ENCODE measurements at regions not wholly inside any gene's neighbourhood (a gene's known extent, or its start where the extent isn't known, plus 50 kb on each side); places are given as distances from the start of the nearest gene placed in this dataset.
"Not testable (repeated sequence)": the region's sequence is repeated elsewhere in the genome, so short reads cannot be mapped to it uniquely, and the experiment has no call there.

DNA sequence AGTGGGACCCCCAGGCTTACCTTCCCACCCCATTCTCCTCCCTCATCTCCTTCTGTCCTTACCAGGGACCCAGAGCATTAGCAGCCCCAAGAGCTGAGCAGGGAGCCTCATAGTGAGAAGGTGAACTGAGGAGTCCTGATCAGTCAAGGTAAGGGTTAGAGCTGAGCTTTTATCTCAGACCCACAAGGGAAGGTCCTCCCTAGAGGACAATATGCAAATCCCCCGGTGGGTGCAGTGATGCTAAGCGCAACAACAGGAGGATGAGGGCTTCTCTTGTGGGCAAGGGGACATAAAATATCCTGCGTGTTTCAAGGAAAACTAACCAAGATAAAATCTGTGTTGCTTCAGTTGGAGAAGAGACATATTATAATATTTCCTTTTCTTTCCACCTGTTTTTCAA, 505.2 kb downstream of the RPIA start:
- not testable (repeated sequence) for FAIRE-seq; DNase-seq (ENCODE audit: low spot score in 2 of 2)

- not testable (repeated sequence) for FAIRE-seq; DNase-seq (ENCODE audit: low spot score in 2 of 2)
These were observed 506.6 kb downstream of the RPIA start for GRCh38 chr2:89198026-89198425.

DNA sequence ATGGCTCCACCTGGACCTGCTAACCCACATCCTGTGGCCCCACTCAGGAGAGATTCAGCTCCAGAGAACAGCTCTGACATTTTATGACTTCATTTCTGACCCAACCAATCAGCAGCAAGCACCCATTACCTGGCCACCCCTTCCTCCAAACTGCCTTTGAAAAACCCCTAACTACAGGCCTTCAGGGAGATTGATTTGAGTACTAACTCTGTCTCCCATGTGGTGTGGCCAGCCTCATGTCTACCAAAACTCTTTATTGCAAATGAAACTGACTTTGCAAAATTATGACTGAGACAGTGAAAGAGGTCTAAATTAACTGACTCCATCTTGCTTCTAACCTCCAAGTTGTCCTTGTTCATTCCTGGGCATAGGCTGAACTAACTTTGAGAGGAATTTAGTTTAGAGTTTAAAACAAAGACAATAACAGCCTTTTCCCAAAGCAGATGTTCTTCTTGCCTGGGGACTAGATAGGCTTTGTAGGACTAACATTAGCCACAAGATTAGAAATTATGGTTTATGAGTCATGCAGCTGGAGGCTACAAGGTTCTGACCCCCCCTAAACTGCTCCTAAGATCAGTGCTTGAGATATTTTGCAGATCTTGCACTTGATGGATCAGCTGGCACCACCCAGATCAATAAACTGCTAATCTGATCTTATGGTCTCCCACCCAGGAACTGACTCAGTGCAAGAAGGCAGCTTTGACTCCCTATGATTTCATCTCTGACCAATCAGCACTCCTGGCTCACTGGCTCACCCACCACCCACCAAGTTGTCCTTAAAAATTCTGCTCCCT, 508.2 kb downstream of the RPIA start:
- not testable (repeated sequence) for DNase-seq (ENCODE audit: low spot score in 2 of 2)

GRCh38 chr2:89200247-89200527, 508.7 kb downstream of the RPIA start:
- DNase-seq (ENCODE audit: low spot score in 2 of 2); FAIRE-seq: not testable (repeated sequence)

More for the DNA sequence above, 508.2 kb downstream of the RPIA start:
- FAIRE-seq = not testable (repeated sequence)

DNA sequence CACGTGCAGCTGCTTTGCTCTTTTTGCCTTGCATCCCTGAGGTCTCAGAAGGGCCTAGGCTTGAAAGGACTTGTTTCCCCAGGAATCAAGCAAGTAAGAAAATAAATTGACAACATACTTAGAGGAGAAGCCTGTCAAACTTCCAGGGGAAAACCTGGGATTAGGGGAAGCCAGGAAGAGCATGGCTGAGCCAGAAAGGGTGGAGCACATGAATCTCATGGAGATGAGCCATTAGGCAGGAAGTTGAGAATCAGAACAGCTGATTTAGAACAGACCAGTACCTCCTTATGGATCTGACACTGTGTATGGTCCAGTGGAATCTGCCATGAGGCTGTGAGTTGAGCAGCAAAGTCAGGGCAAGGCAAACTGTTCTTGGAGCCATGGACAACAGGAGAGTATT, 511.0 kb downstream of the RPIA start:
- not testable (repeated sequence) for FAIRE-seq; DNase-seq (ENCODE audit: low spot score in 2 of 2)

DNA sequence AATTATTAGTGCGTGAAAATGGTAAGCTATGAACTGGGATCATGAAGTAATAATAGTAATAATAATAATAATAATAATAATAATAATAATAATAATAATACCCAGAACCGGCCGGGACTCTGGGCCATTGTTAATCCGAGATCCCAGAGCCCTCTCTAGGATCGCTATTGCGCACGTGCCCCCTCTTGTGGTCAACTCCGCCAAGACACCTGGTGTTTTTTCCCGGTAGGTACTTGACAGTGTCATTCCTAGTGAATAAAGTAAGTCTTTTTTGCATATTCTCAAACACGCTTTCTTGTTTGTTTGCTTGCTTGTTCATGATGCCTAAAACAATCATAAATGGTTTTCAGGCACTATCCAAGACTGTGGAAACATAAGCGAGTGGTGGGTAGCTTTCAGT, 513.7 kb downstream of the RPIA start:
- not testable (repeated sequence) for DNase-seq (ENCODE audit: low spot score in 2 of 2); FAIRE-seq

GRCh38 chr2:89208144-89208932, 516.9 kb downstream of the RPIA start:
- DNase-seq (ENCODE audit: low spot score in 2 of 2) = not testable (repeated sequence)

GRCh38 chr2:89213151-89213550, 521.7 kb downstream of the RPIA start:
- not testable (repeated sequence) for DNase-seq (ENCODE audit: low spot score in 2 of 2); FAIRE-seq

More at GRCh38 chr2:89208144-89208932, 516.9 kb downstream of the RPIA start:
- FAIRE-seq = not testable (repeated sequence)

- DNase-seq (ENCODE audit: low spot score in 2 of 2); FAIRE-seq: not testable (repeated sequence)
These were observed 522.3 kb downstream of the RPIA start for GRCh38 chr2:89213811-89214210.

DNA sequence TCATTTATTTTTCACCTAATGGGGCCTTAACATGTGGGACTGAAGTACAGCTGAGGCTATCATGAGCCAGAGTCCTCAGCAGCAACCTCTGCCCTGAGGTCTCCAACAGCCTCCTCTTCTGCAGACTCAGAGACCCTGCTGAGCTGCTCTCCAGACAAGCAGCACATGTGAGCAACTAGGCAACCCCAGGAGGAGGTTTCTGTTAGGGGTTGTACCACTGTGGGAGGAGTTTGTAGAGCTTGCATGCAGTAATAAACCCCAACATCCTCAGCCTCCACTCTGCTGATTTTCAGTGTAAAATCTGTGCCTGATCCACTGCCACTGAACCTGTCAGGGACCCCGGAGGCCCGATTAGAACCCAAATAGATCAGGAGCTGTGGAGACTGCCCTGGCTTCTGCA, 530.0 kb downstream of the RPIA start:
- not testable (repeated sequence) for FAIRE-seq

GRCh38 chr2:89222063-89222732, 530.7 kb downstream of the RPIA start:
- not testable (repeated sequence) for DNase-seq (ENCODE audit: low spot score in 2 of 2); FAIRE-seq

More for the DNA sequence above, 530.0 kb downstream of the RPIA start:
- not testable (repeated sequence) for DNase-seq (ENCODE audit: low spot score in 2 of 2)

- FAIRE-seq; DNase-seq (ENCODE audit: low spot score in 2 of 2): not testable (repeated sequence)
These were observed 533.3 kb downstream of the RPIA start for GRCh38 chr2:89224803-89225202.

DNA sequence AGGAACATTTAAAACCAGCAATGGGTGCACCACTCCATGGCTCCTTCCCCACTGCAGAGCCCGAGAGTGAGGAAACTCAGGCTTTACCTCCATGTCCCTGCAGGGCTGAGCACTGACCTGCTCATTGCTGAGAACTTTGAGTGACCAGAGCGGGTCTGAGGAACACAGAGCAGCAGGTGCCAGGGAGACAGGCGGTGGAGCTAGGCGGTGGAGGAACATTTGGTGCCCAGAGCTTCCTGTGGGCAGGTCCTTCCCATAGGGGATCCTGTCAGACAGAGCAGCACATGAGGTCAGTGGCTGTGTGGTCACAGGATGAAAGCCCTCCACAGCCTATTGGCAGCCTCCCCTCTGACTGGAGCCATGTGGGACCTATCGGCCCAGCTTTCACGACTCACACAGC, 538.5 kb downstream of the RPIA start:
- FAIRE-seq; DNase-seq (ENCODE audit: low spot score in 2 of 2): not testable (repeated sequence)

- DNase-seq (ENCODE audit: low spot score in 2 of 2) = not testable (repeated sequence)
- FAIRE-seq = peak; percentile 49
These were observed 539.8 kb downstream of the RPIA start for GRCh38 chr2:89231241-89231640.

DNA sequence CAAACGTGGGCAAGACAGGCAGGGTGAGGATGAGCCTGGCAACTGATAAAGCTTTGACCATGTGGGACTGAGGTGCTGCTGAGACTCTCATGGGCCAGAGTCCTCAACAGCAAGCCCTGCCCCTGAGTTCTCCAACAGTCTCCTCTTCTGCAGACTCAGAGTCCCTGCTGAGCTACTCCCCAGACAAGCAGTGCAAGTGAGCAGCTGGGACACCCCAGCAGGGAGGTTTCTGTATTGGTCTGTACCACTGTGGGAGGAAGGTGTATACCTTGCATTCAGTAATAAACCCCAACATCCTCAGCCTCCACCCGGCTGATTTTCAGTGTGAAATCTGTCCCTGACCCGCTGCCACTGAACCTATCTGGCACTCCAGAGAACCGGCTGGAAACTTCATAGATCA, 542.5 kb downstream of the RPIA start:
- DNase-seq (ENCODE audit: low spot score in 2 of 2); FAIRE-seq: not testable (repeated sequence)

DNA sequence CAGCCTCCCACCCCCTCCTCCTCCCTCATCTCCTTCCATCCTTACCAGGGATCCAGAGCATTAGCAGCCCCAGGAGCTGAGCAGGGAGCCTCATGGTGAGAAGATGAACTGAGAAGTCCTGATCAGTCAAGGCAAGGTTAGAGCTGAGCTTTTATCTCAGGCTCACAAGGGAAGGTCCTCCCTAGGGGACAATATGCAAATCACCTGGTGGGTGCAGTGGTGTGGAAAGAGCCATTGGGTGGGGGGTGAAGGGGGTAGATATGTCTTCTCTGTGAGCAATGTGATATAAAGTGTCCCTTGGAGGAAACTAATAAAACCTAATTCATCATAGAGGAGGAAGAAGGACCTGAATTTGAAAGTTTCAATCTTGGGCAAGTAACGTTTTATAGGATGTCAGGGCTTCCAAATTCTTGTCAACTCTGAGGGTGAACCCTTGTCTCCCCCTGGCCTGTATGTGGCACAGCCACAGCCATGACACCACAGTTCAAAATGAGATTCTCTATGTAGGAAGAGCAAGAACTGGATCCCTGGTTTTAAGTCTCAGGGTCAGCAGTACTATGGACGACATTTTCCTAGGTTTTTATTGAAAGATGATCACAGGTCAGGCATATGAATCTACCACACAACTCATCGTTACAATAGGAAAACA, 543.5 kb downstream of the RPIA start:
- not testable (repeated sequence) for DNase-seq (ENCODE audit: low spot score in 2 of 2); FAIRE-seq

- not testable (repeated sequence) for FAIRE-seq; DNase-seq (ENCODE audit: low spot score in 2 of 2)
These were observed 545.5 kb downstream of the RPIA start for GRCh38 chr2:89236832-89237450.

DNA sequence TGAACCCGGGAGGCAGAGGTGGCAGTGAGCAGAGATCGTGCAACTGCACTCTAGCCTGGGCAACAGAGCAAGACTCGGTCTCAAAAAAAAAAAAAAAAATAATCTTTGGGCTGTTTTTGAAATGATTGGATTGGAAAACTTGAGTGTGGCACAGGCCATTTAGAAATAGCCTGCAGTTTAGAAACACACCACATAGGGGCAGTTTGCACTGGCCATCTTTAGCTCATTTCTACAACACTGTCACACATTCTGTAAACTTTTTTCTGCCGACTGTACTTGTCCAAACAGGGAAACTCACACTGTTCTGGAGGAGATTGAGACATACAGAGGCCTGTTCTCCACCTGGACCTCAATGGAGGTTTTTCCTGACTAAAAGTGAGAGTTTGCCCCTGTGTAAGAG, 546.3 kb downstream of the RPIA start:
- FAIRE-seq; DNase-seq (ENCODE audit: low spot score in 2 of 2): not testable (repeated sequence)

- DNase-seq (ENCODE audit: low spot score in 2 of 2); FAIRE-seq: not testable (repeated sequence)
These were observed 551.7 kb downstream of the RPIA start for GRCh38 chr2:89243114-89243700.
